ENCODE measurements at regions not wholly inside any gene's neighbourhood (a gene's known extent, or its start where the extent isn't known, plus 50 kb on each side); places are given as distances from the start of the nearest gene placed in this dataset.

DNA sequence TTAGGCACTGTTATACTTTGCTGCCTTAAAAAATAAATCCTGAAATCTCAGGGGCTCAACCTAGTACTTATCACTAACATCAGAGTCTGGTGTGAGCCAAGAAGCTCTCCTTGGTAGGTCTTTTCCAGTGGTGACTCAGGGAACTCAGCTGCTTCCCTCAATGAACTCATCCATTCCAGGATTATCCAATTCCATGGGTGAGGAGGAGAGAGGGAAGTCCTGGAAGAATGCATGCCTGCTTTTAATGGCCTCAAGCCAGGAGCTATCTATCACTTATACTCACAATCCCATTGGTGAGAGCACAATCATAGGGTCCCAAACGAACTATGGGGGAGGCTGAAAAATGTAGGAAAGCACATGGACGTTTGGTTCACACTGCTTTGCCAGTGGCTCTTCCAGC, 113.6 kb downstream of the POLR2M start:
- TF ChIP-seq, protein P1, sequence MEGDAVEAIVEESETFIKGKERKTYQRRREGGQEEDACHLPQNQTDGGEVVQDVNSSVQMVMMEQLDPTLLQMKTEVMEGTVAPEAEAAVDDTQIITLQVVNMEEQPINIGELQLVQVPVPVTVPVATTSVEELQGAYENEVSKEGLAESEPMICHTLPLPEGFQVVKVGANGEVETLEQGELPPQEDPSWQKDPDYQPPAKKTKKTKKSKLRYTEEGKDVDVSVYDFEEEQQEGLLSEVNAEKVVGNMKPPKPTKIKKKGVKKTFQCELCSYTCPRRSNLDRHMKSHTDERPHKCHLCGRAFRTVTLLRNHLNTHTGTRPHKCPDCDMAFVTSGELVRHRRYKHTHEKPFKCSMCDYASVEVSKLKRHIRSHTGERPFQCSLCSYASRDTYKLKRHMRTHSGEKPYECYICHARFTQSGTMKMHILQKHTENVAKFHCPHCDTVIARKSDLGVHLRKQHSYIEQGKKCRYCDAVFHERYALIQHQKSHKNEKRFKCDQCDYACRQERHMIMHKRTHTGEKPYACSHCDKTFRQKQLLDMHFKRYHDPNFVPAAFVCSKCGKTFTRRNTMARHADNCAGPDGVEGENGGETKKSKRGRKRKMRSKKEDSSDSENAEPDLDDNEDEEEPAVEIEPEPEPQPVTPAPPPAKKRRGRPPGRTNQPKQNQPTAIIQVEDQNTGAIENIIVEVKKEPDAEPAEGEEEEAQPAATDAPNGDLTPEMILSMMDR (IDR thresholded peaks at IDR 0.05), result no peak
- TF ChIP-seq POLR2A (IDR thresholded peaks at IDR 0.05), result no peak
